NCI-H146 treated with DMSO at 0.1 percent for 48 hours (cell line): ENCODE measurements at regions not wholly inside any gene's neighbourhood (a gene's known extent, or its start where the extent isn't known, plus 50 kb on each side); places are given as distances from the start of the nearest gene placed in this dataset.

Experiments
- DNase-seq: peaks from one replicate; lab custom pipeline; 2025; ENCODE audit not compliant: unreplicated experiment; lab: John Stamatoyannopoulos, UW

DNA sequence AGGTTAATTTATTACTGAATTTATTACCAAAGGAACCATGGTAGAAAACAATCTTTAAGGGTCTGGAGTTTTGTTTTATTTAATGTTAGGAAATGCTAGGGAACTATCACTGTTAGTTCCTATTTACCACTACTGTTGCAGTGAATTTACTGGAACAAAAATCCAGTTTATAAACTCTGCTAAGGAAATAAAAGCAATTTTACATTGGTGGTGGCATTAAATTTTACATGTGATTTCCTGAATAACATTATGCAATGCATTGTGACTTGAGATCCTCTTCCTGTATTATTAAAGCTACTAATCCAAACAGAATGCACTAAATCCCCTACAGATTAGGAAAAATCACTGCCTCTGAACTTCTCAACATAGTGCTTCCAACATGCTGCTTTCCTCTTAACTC is 599.5 kb upstream of the PTGER4 start:
- no peak for DNase-seq

GRCh38 chr5:40078898-40079575 is 600.7 kb upstream of the PTGER4 start:
- no peak for DNase-seq

DNA sequence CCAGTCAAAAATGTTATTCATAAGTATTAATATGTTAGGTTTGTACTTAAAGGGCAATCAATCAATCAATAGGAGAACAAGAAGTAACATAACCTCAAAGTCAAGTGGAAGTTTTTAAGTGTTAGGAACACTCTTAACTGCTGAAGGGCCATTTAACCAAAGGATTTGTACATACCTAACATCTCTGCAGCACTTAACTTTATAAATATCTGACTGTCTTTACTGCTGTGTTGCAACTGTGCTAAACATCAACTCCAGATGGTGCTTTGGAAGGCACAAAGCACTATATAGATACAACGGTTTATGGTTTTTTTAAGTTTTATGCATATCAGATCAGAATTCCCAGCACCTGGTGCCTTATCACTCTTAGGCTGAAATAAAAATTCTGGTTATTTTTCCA is 604.9 kb upstream of the PTGER4 start:
- DNase-seq = no peak

- no peak for DNase-seq
These were observed 605.8 kb upstream of the PTGER4 start for GRCh38 chr5:40073927-40074326.

GRCh38 chr5:40071870-40072269 is 607.8 kb upstream of the PTGER4 start:
- DNase-seq = no peak

DNA sequence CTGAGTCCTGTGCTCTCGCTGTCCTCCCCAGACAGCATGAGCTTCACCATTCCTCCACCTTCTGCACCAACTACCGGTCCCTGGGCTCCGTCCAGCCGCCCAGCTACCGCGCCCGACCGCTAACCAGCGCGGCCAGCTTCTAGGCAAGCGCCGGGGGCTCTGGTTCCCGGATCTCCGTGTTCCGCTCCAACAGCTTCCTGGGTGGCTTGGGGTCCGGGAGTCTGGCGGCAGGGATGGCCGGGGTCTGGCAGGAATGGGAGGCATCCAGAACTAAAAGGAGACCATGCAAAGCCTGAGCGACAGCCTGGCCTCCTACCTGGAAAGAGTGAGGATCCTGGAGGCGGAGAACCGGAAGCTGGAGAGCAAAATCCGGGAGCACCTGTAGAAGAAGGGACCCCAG is 613.1 kb upstream of the PTGER4 start:
- no peak for DNase-seq

GRCh38 chr5:40052808-40053207 is 626.9 kb upstream of the PTGER4 start:
- DNase-seq = no peak

- no peak for DNase-seq
These were observed 622.0 kb upstream of the DAB2 start for GRCh38 chr5:40046792-40047191.

- DNase-seq = no peak
These were observed 620.6 kb upstream of the DAB2 start for GRCh38 chr5:40045429-40045828.

- DNase-seq = no peak
These were observed 619.1 kb upstream of the DAB2 start for GRCh38 chr5:40043916-40044315.

GRCh38 chr5:40041452-40041851 is 616.7 kb upstream of the DAB2 start:
- no peak for DNase-seq

DNA sequence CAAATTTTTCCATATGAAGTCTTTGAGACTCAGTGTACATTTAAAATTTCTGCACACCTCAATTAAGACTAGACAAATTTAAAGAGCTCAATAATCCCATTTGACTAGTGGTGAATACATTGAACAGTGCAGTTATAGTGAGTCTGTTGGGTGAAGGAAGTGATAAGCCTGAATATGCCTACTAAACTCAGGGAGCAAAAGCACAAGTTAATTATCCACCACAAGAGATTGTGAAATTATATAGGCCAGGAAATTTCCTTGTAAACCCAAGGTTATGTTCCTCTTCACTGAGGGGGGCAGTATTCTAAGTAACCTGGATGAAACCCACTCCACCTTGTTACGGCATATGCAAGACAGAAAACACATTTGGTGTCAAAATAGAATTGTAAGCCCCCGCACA is 612.9 kb upstream of the DAB2 start:
- DNase-seq = no peak

GRCh38 chr5:40034441-40034840 is 609.7 kb upstream of the DAB2 start:
- no peak for DNase-seq

DNA sequence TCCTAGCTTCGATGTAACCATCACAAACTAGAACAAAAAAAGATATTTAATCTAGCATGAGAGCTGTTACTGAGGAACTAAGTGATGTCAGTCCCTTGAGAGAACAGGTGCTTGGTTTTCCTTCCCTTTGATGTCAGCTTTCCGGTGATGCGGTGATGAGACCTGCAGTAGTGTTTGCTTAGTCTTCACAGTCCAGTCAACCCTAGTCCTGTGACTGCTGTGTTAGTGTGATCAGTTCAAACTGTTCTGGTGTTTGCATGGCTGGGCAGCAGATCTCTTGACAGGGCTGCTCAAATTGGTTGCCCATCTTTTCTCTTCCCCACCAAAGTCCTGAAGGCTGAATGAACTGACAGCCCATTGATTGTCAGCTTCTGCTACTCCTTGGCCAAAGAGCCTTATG is 608.6 kb upstream of the DAB2 start:
- DNase-seq = no peak

- DNase-seq = no peak
These were observed 608.2 kb upstream of the DAB2 start for GRCh38 chr5:40033009-40033408.

GRCh38 chr5:40030661-40031060 is 605.9 kb upstream of the DAB2 start:
- DNase-seq = no peak

DNA sequence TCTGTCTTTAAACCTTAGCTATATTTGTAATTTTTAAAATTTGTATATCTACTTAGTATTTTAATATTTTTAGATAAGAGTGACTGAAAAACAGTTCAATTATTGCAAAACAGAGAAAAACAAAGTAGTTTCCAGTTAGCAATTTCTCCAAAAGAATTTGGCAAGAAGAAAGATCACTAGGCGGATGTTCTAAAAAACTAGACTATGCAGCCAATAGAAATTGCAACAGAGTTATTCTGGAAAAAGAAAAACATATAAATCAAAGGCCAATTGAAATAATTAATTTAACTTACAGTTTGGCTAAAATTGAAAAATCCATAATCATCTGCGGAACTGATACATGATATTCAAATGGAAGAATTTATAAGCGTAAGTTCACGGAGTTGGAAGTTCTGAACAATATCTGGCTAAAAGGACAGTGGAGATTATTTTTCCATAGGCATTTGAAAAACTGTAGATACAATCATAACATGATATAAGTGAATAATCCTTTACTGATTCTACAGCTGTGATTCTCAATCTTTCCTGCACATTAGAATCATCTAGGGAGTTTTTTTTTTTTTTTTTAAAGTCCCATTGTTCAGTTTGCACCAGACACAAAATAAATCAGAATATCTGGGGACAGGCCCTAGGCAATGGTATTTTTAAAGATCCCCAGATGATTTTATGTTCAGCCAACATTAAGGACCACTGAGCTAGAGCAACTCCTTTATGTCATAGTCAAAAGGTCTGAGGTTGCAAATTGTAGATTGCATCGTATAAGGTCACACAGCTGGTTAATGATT is 605.1 kb upstream of the DAB2 start:
- no peak for DNase-seq

- no peak for DNase-seq
These were observed 602.6 kb upstream of the DAB2 start for GRCh38 chr5:40027400-40027799.

DNA sequence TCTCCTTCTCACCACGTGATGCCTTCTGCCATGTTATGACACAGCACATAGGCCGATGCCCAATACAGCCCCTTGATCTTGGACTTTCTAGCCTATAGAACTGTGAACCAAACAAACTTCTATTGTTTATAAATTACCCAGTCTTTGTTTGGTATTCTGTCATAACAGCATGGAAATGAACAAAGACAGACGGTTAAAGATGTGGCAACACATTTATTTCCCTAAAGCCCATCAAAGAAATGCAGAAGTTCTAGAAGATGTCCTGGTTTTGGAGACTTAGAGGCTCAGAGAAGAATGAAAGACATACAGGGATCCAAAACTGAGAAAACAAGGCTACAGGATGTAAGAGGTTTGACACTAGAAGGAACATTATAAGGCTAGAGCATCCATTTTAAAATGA is 600.8 kb upstream of the DAB2 start:
- no peak for DNase-seq

DNA sequence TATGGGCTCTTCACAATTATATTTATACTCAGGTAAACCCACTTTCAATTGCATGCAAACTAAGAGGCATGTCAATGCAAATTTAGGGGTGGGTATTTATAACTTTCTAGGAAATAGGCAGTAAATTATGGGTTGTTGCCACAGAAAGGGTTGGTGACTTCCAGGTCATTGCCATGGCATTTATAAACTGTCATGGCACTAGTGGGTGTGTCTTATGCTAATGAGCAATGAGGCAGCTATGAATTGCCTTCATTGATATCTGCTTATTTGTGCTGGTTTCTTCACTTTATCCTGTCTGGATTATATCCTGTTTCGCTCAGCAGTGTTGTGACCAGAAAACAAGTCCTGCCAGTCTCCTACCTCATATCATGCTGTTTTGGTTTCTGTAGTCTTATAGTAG is 597.3 kb upstream of the DAB2 start:
- DNase-seq = no peak

DNA sequence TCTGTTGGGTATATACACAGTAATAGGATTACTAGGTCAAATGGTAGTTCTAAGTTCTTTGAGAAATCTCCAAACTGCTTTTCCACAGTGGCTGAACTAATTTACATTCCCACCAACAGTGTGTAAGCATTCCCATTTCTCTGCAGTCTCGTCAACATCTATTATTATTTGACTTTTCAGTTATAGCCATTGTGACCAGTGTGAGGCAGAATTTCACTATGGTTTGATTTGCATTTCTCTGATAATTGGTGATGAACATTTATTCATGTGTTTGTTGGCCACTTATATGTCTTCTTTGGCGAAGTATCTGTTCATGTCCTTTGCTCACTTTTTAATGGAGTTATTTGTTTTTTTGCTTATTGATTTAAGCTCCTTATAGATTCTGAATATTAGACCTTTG is 596.2 kb upstream of the DAB2 start:
- no peak for DNase-seq

- no peak for DNase-seq
These were observed 593.1 kb upstream of the DAB2 start for GRCh38 chr5:40017918-40018317.

- DNase-seq = no peak
These were observed 592.4 kb upstream of the DAB2 start for GRCh38 chr5:40017135-40017534.
